Breast epithelium (tissue), 4 donors: ENCODE measurements at regions not wholly inside any gene's neighbourhood (a gene's known extent, or its start where the extent isn't known, plus 50 kb on each side); places are given as distances from the start of the nearest gene placed in this dataset.

Experiments
- DNase-seq, 2 donors: peaks; one replicate each; pipeline ENCODE4 v3.0.0-alpha.2; 2019; ENCODE audit warnings: low spot score in 2 of 2
- H3K27ac ChIP-seq, 2 donors: fragments of 200-600 bp; sonication (generic) in 1 of 2; one replicate each; pipeline ENCODE4 v1.5.1; 2016 to 2019; ENCODE audit warnings: mild to moderate bottlenecking in 1 of 2
- H3K27me3 ChIP-seq, 2 donors: fragments of 200-600 bp; sonication (generic) in 1 of 2; one replicate each; pipeline versions ENCODE4 v1.5.1 to v1.6.0; 2017 to 2019; ENCODE audit warnings: control low read depth in 1 of 2, mild to moderate bottlenecking in 1 of 2
- H3K36me3 ChIP-seq: fragments of 200-600 bp; one replicate; pipeline ENCODE4 v1.5.1; 2019
- H3K4me1 ChIP-seq, 2 donors: fragments of 200-600 bp; sonication (generic); one replicate each; pipeline ENCODE4 v1.5.1; 2016 to 2019; ENCODE audit warnings: control low read depth in 1 of 2
- H3K4me3 ChIP-seq, 3 donors: fragments of 200-600 bp; sonication (generic); 1 replicate in 2 of 3; 2 replicates in 1 of 3; pipeline ENCODE4 v1.5.1; 2016 to 2019; ENCODE audit warnings: mild to moderate bottlenecking in 3 of 3, moderate library complexity in 2 of 3
- H3K9me3 ChIP-seq, 2 donors: fragments of 200-600 bp; sonication (generic) in 1 of 2; one replicate each; pipeline ENCODE4 v1.5.1; 2016 to 2019; ENCODE audit warnings: control low read depth in 1 of 2
- CTCF ChIP-seq, 3 donors: fragments of 450-650 bp; IDR thresholded peaks; one replicate each; pipeline ENCODE4 v1.5.1; 2016 to 2017; ENCODE audit warnings: antibody characterized with exemption in 3 of 3, mild to moderate bottlenecking in 3 of 3, moderate library complexity in 3 of 3
- POLR2A ChIP-seq: fragments of 450-650 bp; IDR thresholded peaks from one replicate; pipeline ENCODE4 v1.6.1; 2016; ENCODE audit warnings: antibody characterized with exemption, mild to moderate bottlenecking, moderate library complexity
- POLR2AphosphoS5 ChIP-seq, 3 donors: sonication (generic); formaldehyde crosslinking; IDR thresholded peaks; one replicate each; pipeline ENCODE4 v1.6.1; 2017; ENCODE audit warnings: antibody characterized with exemption in 3 of 3
- intact Hi-C: fragments of 100-400 bp; cut with DNase I; formaldehyde crosslinking; loops from one replicate; pipeline ENCODE4 v1.15.1; 2023; ENCODE audit warnings: low total_unique reads

- DNase-seq: no peak
- TF ChIP-seq POLR2A: no peak
- no peak for TF ChIP-seq POLR2AphosphoS5 (IDR thresholded peaks at IDR 0.05)
- TF ChIP-seq CTCF (IDR thresholded peaks at IDR 0.05): no peak
- H3K4me1 ChIP-seq: no peaks in the 10 kb centered on the region
- intact Hi-C loops: no loop called here
- H3K27ac ChIP-seq: no peak overlapping the region
- no peaks in the 10 kb centered on the region for H3K9me3 ChIP-seq
- no peak overlapping the region for H3K4me3 ChIP-seq
- no peaks in the 10 kb centered on the region for H3K27me3 ChIP-seq
- no peaks in the 10 kb centered on the region for H3K36me3 ChIP-seq
These were observed 584.9 kb downstream of the MAT2B start for GRCh38 chr5:164090358-164090757.

GRCh38 chr5:164091836-164092235, 586.4 kb downstream of the MAT2B start:
- H3K9me3 ChIP-seq: no peaks in the 10 kb centered on the region
- H3K27me3 ChIP-seq: no peaks in the 10 kb centered on the region
- no peak overlapping the region for H3K4me3 ChIP-seq
- intact Hi-C loops: no loop called here
- no peak for TF ChIP-seq CTCF (IDR thresholded peaks at IDR 0.05)
- DNase-seq: no peak
- no peaks in the 10 kb centered on the region for H3K4me1 ChIP-seq
- no peaks in the 10 kb centered on the region for H3K36me3 ChIP-seq
- H3K27ac ChIP-seq: no peak overlapping the region

- intact Hi-C loops: no loop called here
- no peaks in the 10 kb centered on the region for H3K36me3 ChIP-seq
- no peaks in the 10 kb centered on the region for H3K9me3 ChIP-seq
- no peak overlapping the region for H3K27ac ChIP-seq
- H3K4me1 ChIP-seq: no peaks in the 10 kb centered on the region
- DNase-seq: no peak
- H3K4me3 ChIP-seq: no peak overlapping the region
- TF ChIP-seq POLR2AphosphoS5 (IDR thresholded peaks at IDR 0.05) (no peak), CTCF (IDR thresholded peaks at IDR 0.05) (no peak), POLR2A (no peak)
- no peaks in the 10 kb centered on the region for H3K27me3 ChIP-seq
These were observed 588.9 kb downstream of the MAT2B start for GRCh38 chr5:164094291-164094690.

- Histone ChIP-seq H3K4me3 (no peak overlapping the region), H3K4me1 (no peaks in the 10 kb centered on the region), H3K9me3 (no peaks in the 10 kb centered on the region), H3K27me3 (no peaks in the 10 kb centered on the region), H3K27ac (no peak overlapping the region), H3K36me3 (no peaks in the 10 kb centered on the region)
- DNase-seq: no peak
- intact Hi-C loops: no loop called here
- no peak for TF ChIP-seq POLR2A
- TF ChIP-seq POLR2AphosphoS5 (IDR thresholded peaks at IDR 0.05): no peak
- no peak for TF ChIP-seq CTCF (IDR thresholded peaks at IDR 0.05)
These were observed 592.3 kb downstream of the MAT2B start for GRCh38 chr5:164097749-164098148.

- Histone ChIP-seq H3K36me3 (no peaks in the 10 kb centered on the region), H3K9me3 (no peaks in the 10 kb centered on the region), H3K27me3 (no peaks in the 10 kb centered on the region), H3K27ac (no peak overlapping the region), H3K4me1 (no peaks in the 10 kb centered on the region), H3K4me3 (no peak overlapping the region)
- intact Hi-C loops: no loop called here
- no peak for DNase-seq
- no peak for TF ChIP-seq CTCF (IDR thresholded peaks at IDR 0.05)
- TF ChIP-seq POLR2A: no peak
- TF ChIP-seq POLR2AphosphoS5 (IDR thresholded peaks at IDR 0.05): no peak
These were observed 593.1 kb downstream of the MAT2B start for GRCh38 chr5:164098531-164098930.
